Lower leg skin (tissue), 4 donors: ENCODE measurements at regions not wholly inside any gene's neighbourhood (a gene's known extent, or its start where the extent isn't known, plus 50 kb on each side); places are given as distances from the start of the nearest gene placed in this dataset.

Experiments used
- DNase-seq, 2 donors: peaks; one replicate each; pipeline ENCODE4 v3.0.0-alpha.2; 2019; ENCODE audit warnings: low spot score in 2 of 2
- H3K4me3 ChIP-seq: fragments of 200-600 bp; sonication (generic); 2 replicates; pipeline ENCODE4 v1.5.1; 2017; ENCODE audit warnings: mild to moderate bottlenecking, low read depth; ENCODE audit not compliant: poor library complexity, severe bottlenecking
- CTCF ChIP-seq, 3 donors: fragments of 450-650 bp; IDR thresholded peaks; one replicate each; pipeline ENCODE4 v1.5.1; 2016; ENCODE audit warnings: antibody characterized with exemption in 3 of 3, mild to moderate bottlenecking in 3 of 3, moderate library complexity in 2 of 3
- POLR2A ChIP-seq, 2 donors: fragments of 450-650 bp; IDR thresholded peaks; one replicate each; pipeline ENCODE4 v1.6.1; 2016 to 2017; ENCODE audit warnings: antibody characterized with exemption in 2 of 2, mild to moderate bottlenecking in 1 of 2, moderate library complexity in 1 of 2
- WGBS, 2 donors: methylation state at CpG; one replicate each; pipeline ENCODE4 v1.1.5; 2018; 5-methylcytosine and 5-hydroxymethylcytosine counted together
- intact Hi-C: fragments of 100-400 bp; cut with DNase I; formaldehyde crosslinking; loops from one replicate; pipeline ENCODE4 v1.15.0; 2023; ENCODE audit warnings: low total_unique reads

GRCh38 chr2:7454592-7454991 is 537.4 kb downstream of the RNF144A start:
- 79 to 85% methylated on average over 4 of the region's 4 CpGs for WGBS, 2 donors
- no peak overlapping the region for H3K4me3 ChIP-seq
- TF ChIP-seq CTCF (IDR thresholded peaks at IDR 0.05) (no peak), POLR2A (IDR thresholded peaks at IDR 0.05) (no peak)
- intact Hi-C loops: no loop called here
- DNase-seq: no peak

- WGBS, 2 donors: 43 to 44% methylated on average over 13 of the region's 13 CpGs
- intact Hi-C loops: no loop called here
- H3K4me3 ChIP-seq: no peak overlapping the region
- DNase-seq: no peak
- TF ChIP-seq POLR2A (IDR thresholded peaks at IDR 0.05): no peak
- no peak for TF ChIP-seq CTCF (IDR thresholded peaks at IDR 0.05)
Observed at GRCh38 chr2:7456762-7457161, 539.5 kb downstream of the RNF144A start.

- WGBS, 2 donors: 93 to 95% methylated on average over 2 of the region's 2 CpGs
- no peak for TF ChIP-seq POLR2A (IDR thresholded peaks at IDR 0.05)
- no peak for TF ChIP-seq CTCF (IDR thresholded peaks at IDR 0.05)
- intact Hi-C loops: no loop called here
- no peak overlapping the region for H3K4me3 ChIP-seq
- no peak for DNase-seq
Observed at GRCh38 chr2:7458066-7458465, 540.9 kb downstream of the RNF144A start.

- 81 to 82% methylated on average over 4 of the region's 4 CpGs for WGBS, 2 donors
- no peak overlapping the region for H3K4me3 ChIP-seq
- TF ChIP-seq CTCF (IDR thresholded peaks at IDR 0.05) (no peak), POLR2A (IDR thresholded peaks at IDR 0.05) (no peak)
- no peak for DNase-seq
- intact Hi-C loops: no loop called here
Observed at GRCh38 chr2:7467782-7468447, 550.7 kb downstream of the RNF144A start.

- intact Hi-C loops: no loop called here
- 83 to 86% methylated on average over 3 of the region's 3 CpGs for WGBS, 2 donors
- TF ChIP-seq CTCF (IDR thresholded peaks at IDR 0.05) (no peak), POLR2A (IDR thresholded peaks at IDR 0.05) (no peak)
- no peak for DNase-seq
- H3K4me3 ChIP-seq: no peak overlapping the region
Observed at GRCh38 chr2:7468448-7468828, 551.2 kb downstream of the RNF144A start.

GRCh38 chr2:7468955-7469354 is 551.7 kb downstream of the RNF144A start:
- DNase-seq: no peak
- intact Hi-C loops: no loop called here
- TF ChIP-seq CTCF (IDR thresholded peaks at IDR 0.05): no peak
- TF ChIP-seq POLR2A (IDR thresholded peaks at IDR 0.05): no peak
- 87 to 88% methylated on average over 1 of the region's 1 CpG for WGBS, 2 donors
- H3K4me3 ChIP-seq: no peak overlapping the region
